ENCODE measurements at regions not wholly inside any gene's neighbourhood (a gene's known extent, or its start where the extent isn't known, plus 50 kb on each side); places are given as distances from the start of the nearest gene placed in this dataset.

- DNase-seq: no peak
Measured at GRCh38 chr15:39159833-39160232, 421.0 kb upstream of the THBS1 start.

- DNase-seq: no peak
Measured at GRCh38 chr15:39161096-39161495, 419.8 kb upstream of the THBS1 start.

GRCh38 chr15:39165020-39165706 is 415.7 kb upstream of the THBS1 start:
- no peak for DNase-seq

DNA sequence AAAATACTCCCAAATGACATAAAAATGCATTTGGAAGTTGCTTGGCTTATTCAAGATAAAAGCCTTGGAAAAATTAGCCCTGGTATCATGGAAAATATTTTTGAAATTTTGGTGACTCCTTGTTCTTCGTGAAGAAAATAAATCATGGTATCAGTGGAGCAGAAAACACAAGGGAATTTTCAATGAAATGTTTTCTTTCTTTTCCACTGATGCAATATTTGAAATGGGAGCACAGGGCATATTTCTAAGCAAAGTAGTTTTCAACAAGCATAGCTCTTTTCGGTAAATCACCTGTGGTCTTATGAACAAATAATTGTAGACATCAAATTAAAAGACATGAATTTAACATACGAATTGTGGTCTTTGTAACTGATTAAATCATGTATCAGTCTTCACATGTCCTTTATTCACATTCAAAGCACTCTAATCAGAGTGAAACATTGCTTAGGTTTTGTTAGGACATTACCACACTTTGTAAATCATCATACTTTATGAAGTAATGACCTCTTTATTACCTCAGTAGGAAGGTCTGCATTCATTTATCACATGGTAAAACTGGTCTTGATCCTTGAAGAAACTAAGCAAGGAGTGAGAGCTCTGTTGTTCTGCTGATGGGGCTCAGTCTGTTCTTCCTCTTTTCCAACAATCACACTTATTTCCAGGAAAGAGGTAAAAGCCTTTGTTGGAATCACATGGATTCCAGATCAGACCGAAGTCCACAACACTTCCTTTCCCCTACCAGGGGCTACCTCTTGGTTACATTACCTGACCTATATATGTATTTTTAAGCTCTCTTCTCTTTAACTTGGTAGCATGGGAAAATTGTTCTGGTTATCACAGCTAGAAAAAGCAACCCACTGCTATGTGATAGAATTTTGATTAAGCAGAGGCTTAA is 413.5 kb upstream of the THBS1 start:
- DNase-seq: no peak

- no peak for DNase-seq
Measured at GRCh38 chr15:39171944-39172368, 408.9 kb upstream of the THBS1 start.

- no peak for DNase-seq
Measured at GRCh38 chr15:39172380-39173281, 408.2 kb upstream of the THBS1 start.

DNA sequence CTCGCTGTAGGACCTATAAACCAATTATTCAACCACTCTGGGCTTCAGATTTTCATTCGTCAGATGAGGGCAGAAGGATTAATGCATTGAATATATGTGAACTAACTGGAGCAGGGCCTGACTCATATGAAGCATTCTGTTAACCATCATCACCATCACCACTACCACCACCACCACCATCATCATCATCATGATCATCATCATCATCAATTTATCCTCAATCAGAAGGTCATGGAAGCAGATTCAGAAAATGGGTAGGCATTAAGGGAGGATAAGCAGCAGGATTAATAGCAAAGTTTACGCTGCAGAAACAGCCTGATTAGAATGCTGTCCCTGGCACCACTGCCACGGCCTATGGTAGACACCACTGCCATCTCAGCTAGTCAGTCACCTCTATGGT is 407.5 kb upstream of the THBS1 start:
- no peak for DNase-seq

DNA sequence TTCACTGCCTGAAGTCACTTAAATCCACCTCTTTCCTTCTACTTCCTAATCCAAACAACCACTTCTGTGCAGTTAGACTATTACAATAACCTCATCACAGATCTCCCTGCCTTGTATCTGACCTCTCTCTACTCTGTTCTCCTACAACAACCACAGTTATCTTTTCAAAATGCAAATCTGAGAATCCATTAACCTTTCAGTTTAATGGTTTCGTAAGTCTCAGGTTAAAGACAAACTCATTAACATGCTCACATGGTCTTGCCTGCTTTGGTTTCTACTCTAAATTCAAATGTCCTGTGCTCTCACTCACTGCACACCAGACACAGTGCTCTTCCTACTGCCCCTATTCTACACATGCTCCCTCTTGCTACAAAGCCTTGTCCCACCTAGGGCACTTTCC is 406.5 kb upstream of the THBS1 start:
- DNase-seq: no peak

- no peak for DNase-seq
Measured at GRCh38 chr15:39176030-39176429, 404.8 kb upstream of the THBS1 start.

GRCh38 chr15:39177561-39177960 is 403.3 kb upstream of the THBS1 start:
- DNase-seq: no peak

DNA sequence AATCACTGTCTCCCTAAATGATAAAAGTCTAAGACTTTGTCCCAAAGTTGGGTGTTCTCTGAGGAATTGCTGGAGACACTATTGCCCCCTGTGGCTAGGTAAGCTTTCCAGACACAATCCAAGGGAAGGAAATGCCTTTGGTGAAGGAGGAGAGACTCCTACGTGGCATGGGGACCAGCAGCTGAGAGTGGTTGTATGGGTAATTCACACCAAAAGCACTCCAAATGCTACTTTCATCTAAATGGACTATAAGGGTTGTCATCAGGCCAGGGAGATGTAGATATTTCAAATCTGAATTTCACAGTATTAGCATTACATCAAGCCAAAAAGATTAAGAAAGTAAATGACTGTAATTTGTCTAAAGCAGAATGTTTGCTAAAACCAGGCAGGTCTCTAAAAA is 400.8 kb upstream of the THBS1 start:
- no peak for DNase-seq

GRCh38 chr15:39180483-39180933 is 400.4 kb upstream of the THBS1 start:
- DNase-seq: no peak

DNA sequence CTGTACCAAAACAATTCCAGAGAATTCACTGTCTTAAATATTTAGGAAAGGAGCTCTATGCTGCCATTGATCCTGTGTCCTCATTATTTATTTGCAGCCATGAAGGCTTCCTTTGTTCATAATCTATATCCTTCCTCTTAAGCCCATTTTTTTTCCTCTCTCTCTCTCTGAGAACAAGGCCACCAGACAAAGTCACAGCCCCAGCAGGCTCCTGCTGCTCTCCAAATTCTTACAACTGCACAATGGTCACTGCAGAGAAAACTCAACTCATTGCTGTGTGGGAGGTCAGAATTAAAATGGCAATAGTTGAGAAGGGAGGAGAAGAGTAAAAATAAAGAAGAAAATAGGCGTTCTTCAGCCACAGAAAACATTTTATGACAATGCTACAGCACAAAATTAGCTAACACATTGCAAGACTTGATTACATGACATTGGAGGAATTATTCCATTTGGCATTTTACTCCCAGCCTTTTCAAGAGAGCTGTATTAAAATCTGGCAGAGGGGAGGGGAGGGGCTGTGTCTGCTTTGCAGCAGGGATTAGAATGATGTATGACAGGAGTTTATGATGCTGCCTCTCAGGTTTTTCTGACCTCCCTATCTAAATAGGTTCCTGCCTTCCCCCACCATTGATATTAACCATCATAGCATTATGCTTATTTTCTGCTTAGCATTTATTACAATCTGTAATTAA is 399.7 kb upstream of the THBS1 start:
- DNase-seq: no peak

DNA sequence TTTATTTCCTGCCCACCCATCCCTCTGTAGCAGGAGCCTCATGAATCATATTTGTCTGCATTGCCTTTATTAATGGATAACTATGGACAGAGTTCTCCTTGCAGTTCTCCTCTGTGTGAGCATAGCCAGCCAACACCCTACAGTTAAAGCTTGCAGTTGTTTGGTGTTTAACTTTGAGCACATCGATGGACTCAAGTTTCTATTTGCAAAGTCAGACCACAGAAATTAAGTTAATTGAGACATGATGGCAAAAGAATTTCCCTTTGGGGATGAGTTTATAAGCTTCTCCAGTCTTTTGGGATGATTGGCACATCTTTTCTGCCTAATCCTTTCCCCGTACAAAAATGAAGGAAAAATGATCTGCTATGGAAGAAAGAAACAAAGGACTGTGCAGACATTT is 398.9 kb upstream of the THBS1 start:
- no peak for DNase-seq

GRCh38 chr15:39183164-39183881 is 397.6 kb upstream of the THBS1 start:
- no peak for DNase-seq

DNA sequence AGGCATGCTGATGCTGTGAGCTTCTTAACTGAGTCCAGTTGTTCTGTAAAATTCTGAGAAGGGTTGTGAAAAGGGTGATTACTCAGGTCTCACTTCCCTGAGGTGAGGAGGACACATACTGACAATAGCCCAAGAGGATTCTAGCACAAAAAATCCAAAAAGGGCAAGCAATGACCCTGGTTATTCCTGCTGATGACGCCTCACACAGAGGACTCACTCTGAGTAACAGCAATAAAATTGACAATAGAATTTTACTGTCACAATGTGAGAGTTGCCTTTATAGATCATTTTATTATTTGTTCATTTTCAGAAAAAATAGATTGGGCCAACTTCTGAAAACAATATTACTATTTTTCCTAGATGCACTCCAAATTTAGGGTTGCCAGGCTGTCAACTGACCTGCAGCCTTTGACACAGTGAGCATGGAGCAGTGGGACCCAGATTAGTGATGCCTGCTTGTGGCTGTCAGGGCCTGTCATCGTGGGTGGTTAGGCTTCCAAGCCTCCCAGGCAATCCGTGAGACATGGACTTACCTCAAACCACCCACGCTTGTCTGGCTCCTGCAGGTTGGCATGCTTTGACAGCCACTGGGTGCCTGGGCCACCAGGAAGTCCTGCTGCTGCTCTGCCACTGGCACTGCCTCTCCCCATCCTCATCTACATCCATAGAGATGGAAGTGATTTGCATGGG is 396.0 kb upstream of the THBS1 start:
- DNase-seq: no peak

DNA sequence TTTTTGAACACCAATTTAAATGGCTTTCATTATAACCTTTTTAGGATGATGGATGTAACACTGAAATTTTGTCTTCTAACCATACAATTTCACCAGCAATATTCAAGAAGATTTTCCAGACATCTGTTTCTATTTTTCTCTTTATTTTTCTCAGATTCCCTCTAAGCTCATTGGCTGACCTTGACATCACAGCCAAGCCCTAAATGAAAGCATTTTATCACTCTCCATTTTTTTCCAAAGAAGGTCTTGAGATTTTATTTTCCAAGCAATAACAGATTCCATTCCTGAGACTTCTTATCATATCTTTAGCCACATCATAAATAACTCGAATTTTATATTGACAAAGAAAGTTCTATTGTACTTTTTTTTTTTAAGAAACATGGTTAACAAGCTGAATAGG is 392.6 kb upstream of the THBS1 start:
- DNase-seq: no peak

GRCh38 chr15:39188930-39189329 is 391.9 kb upstream of the THBS1 start:
- no peak for DNase-seq

DNA sequence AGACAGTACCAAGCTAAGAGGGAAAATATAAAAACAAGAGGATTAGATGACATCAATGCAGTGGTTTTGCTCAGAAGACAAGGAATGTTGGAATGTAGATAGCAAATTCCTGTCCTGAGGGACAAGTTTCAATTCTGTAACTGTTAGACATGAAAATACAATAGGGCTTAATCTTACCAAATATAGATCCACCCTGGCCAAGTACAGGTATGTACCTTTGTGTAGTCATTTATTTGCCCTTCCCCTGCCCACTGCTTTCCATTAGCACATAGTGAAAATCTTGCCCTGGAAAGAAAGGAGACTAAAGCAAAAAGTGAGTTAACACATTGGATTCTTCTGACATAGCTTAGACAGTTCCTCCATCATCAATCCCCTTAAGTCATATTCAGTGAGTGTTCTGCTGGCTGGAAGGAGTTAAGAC is 389.0 kb upstream of the THBS1 start:
- no peak for DNase-seq

DNA sequence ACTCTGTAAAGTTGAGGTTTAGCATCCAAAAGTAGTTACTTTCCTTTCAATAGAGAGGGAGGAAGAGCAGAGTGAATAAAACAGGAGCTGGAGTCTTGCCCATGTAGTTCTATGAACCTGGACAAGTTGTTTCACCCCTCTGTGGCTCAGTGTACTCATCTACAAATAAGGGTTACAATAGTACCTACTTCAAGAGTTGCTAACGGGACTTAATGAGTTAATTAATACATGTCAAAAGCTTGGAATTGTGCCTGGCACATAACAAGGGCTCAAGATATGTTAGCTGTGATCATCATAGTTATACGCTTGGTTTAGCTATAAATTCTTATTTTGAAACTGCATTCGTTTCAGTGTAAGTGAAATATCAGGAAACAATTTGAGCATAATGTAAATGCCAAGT is 388.5 kb upstream of the THBS1 start:
- DNase-seq: no peak

DNA sequence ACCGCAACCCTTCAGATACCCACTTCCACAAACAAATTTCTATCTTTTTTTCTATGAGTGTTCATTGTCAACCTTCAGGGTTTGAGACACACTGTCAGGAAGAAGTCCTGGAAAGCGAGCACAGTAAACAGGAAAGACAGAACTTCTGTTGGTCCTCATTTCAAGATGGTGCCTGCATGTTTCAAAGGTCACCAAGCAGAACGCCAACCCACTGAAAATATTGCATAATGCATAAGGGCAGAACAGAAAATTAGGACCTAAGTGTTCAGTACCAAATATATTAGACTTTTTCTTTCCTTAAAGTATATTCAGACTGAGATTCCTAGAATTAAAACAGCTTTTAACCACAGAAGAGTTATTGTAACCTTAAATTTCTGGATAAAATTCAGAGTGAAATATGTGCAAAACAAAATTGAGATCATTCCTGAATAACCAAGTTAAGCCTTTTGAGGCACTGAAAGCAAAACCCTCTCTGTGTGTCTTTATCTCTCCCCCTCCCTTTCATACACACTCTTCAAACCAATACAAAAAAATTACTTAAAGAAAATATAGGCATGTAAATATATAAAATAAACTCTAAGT is 387.8 kb upstream of the THBS1 start:
- no peak for DNase-seq

All from central memory CD4-positive, alpha-beta T cell (primary cell).